HG03460 (cell line): ENCODE measurements at regions not wholly inside any gene's neighbourhood (a gene's known extent, or its start where the extent isn't known, plus 50 kb on each side); places are given as distances from the start of the nearest gene placed in this dataset.

Experiments
- ATAC-seq: cut with Tn5 transposase; IDR thresholded peaks from one replicate; pipeline ENCODE4 v1.9.1; 2021; ENCODE audit not compliant: unreplicated experiment

GRCh38 chr17:33473061-33473460 is 180.0 kb upstream of the ASIC2 start:
- ATAC-seq = no peak

- no peak for ATAC-seq
Observed at GRCh38 chr17:33474789-33475188, 181.7 kb upstream of the ASIC2 start.

- ATAC-seq = no peak
Observed at GRCh38 chr17:33475594-33475993, 182.5 kb upstream of the ASIC2 start.

- ATAC-seq = no peak
Observed at GRCh38 chr17:33481652-33482051, 188.6 kb upstream of the ASIC2 start.

GRCh38 chr17:33482636-33483035 is 189.5 kb upstream of the ASIC2 start:
- ATAC-seq = no peak

GRCh38 chr17:33484559-33484958 is 191.5 kb upstream of the ASIC2 start:
- ATAC-seq = no peak

- ATAC-seq = no peak
Observed at GRCh38 chr17:33486135-33486885, 193.2 kb upstream of the ASIC2 start.

- no peak for ATAC-seq
Observed at GRCh38 chr17:33487187-33487879, 194.2 kb upstream of the ASIC2 start.

- ATAC-seq = no peak
Observed at GRCh38 chr17:33491871-33492481, 198.9 kb upstream of the ASIC2 start.

GRCh38 chr17:33492731-33493265 is 199.7 kb upstream of the ASIC2 start:
- no peak for ATAC-seq

GRCh38 chr17:33493566-33493965 is 200.5 kb upstream of the ASIC2 start:
- no peak for ATAC-seq

- ATAC-seq = no peak
Observed at GRCh38 chr17:33494151-33494550, 201.1 kb upstream of the ASIC2 start.

- ATAC-seq = no peak
Observed at GRCh38 chr17:33497623-33498022, 204.5 kb upstream of the ASIC2 start.

- ATAC-seq = no peak
Observed at GRCh38 chr17:33498069-33498468, 205.0 kb upstream of the ASIC2 start.

- ATAC-seq = no peak
Observed at GRCh38 chr17:33499040-33499439, 205.9 kb upstream of the ASIC2 start.

- ATAC-seq = no peak
Observed at GRCh38 chr17:33500151-33500550, 207.1 kb upstream of the ASIC2 start.

- ATAC-seq = no peak
Observed at GRCh38 chr17:33501185-33501584, 208.1 kb upstream of the ASIC2 start.

- ATAC-seq = no peak
Observed at GRCh38 chr17:33504571-33504970, 211.5 kb upstream of the ASIC2 start.

- ATAC-seq = no peak
Observed at GRCh38 chr17:33506889-33507650, 214.0 kb upstream of the ASIC2 start.

- ATAC-seq = no peak
Observed at GRCh38 chr17:33508215-33508614, 215.1 kb upstream of the ASIC2 start.

GRCh38 chr17:33509331-33509730 is 216.2 kb upstream of the ASIC2 start:
- no peak for ATAC-seq
